Lower leg skin (tissue), 3 donors: ENCODE measurements at regions not wholly inside any gene's neighbourhood (a gene's known extent, or its start where the extent isn't known, plus 50 kb on each side); places are given as distances from the start of the nearest gene placed in this dataset.

Source experiments
- CTCF ChIP-seq, 3 donors: fragments of 450-650 bp; IDR thresholded peaks; one replicate each; pipeline ENCODE4 v1.5.1; 2016; ENCODE audit warnings: antibody characterized with exemption in 3 of 3, mild to moderate bottlenecking in 3 of 3, moderate library complexity in 2 of 3
- POLR2A ChIP-seq, 2 donors: fragments of 450-650 bp; IDR thresholded peaks; one replicate each; pipeline ENCODE4 v1.6.1; 2016 to 2017; ENCODE audit warnings: antibody characterized with exemption in 2 of 2, mild to moderate bottlenecking in 1 of 2, moderate library complexity in 1 of 2

DNA sequence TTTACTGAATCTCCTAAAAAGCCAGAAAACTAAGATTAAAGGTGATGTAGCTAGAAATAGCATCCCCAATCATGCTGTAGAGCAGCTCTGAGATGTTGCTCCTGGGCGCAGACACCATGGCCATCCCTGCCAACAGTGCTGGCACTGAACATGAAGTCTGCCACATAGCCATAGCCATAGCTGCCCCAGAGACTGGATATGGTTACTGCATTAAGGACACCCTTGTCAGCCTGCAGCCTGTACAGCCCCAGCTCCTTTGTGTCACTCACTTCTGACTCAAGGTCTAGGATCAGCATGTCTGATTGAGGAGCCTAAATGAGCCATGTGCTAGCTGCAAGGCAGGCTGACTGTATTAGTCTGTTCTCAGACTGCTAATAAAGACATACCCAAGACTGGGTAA lies 284.6 kb downstream of the RPS24 start:
- TF ChIP-seq CTCF (IDR thresholded peaks at IDR 0.05) (no peak), POLR2A (IDR thresholded peaks at IDR 0.05) (no peak)
